ENCODE measurements at regions not wholly inside any gene's neighbourhood (a gene's known extent, or its start where the extent isn't known, plus 50 kb on each side); places are given as distances from the start of the nearest gene placed in this dataset.
A peak's percentile ranks its signal among the peaks of the same experiment; 100 is the strongest.

DNA sequence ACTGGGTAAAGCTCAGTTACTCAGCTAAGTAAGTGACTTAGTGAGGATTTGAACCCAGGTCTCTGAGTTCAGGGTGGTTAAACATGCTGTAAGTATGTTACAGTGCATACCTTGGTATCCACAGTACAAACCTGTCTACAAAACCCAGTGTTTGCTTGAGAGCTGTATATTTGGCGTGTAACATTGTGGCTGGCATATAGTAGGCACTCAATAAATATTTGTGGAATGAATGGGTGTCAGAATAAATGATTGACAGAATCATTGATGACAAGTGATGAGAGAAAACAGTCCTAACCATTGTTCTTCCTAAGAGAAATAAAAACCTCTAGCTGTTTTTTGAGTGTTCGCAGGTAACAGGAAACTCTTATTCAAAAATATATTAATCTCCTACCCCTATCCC lies 79.7 kb upstream of the BCOR start:
- ATAC-seq (ENCODE audit: low FRiP score) = no peak
- DNase-seq (ENCODE audit: low spot score) = no peak
- TF ChIP-seq, protein P1, sequence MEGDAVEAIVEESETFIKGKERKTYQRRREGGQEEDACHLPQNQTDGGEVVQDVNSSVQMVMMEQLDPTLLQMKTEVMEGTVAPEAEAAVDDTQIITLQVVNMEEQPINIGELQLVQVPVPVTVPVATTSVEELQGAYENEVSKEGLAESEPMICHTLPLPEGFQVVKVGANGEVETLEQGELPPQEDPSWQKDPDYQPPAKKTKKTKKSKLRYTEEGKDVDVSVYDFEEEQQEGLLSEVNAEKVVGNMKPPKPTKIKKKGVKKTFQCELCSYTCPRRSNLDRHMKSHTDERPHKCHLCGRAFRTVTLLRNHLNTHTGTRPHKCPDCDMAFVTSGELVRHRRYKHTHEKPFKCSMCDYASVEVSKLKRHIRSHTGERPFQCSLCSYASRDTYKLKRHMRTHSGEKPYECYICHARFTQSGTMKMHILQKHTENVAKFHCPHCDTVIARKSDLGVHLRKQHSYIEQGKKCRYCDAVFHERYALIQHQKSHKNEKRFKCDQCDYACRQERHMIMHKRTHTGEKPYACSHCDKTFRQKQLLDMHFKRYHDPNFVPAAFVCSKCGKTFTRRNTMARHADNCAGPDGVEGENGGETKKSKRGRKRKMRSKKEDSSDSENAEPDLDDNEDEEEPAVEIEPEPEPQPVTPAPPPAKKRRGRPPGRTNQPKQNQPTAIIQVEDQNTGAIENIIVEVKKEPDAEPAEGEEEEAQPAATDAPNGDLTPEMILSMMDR (IDR thresholded peaks at IDR 0.05) = no peak

DNA sequence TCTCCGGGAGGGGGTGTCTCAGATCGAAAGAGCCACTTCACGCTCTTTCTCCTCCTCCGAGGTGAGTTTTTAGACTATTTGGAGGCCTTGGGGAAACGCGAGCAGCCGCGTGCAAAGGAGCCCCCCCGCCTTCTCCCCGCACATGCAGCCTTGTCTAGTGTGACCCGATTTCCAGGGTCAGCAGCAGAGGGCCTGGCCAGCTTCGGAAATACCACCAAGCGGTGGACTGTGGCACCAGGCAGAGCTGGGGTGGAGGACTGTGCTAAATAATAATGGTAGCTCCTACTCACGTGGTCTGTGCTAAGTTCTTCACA lies 79.3 kb upstream of the BCOR start:
- DNase-seq (ENCODE audit: low spot score) (no peak), ATAC-seq (ENCODE audit: low FRiP score) (no peak)
- TF ChIP-seq, protein P1 (IDR thresholded peaks at IDR 0.05) = no peak

DNA sequence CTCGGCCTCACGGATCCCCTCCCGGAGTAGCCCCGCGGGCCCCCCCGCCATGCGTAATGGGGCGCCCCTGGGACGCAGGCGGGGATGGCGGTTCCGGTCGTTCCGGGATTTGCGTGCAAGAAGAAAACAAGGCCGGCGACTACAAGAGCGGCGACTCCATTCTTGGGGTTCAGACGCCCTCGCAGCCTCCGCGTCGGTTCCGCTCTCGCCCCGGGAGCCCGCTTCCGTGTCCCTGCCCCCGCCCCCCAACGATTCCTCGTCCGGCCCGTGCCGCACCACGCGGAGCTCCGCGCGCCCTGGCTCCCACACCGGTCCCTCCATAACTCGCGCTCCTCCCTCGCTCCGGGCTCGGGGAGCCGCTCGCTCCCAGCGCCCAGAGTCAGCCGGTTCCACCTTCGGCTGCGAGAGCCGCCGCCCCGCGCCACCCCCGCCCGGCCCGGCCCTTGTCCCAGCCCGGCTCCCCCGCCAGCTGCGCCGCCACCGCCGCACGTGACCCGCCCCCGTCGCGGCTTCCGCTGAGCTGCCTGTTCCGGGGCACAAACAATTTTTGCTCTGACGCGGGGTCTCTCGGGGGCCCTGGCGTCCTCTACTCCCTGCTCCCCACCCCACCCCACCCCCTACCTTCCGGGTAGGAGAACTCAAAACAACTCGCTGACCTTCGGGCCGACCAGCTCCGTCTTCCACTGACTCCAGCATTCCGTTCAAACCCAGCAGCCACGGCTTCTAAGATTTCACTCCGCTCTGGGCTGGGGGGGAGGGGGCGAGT lies 78.8 kb upstream of the BCOR start:
- ATAC-seq (ENCODE audit: low FRiP score) (peak; percentile 29), DNase-seq (ENCODE audit: low spot score) (no peak)
- TF ChIP-seq, protein P1 (IDR thresholded peaks at IDR 0.05) = no peak

DNA sequence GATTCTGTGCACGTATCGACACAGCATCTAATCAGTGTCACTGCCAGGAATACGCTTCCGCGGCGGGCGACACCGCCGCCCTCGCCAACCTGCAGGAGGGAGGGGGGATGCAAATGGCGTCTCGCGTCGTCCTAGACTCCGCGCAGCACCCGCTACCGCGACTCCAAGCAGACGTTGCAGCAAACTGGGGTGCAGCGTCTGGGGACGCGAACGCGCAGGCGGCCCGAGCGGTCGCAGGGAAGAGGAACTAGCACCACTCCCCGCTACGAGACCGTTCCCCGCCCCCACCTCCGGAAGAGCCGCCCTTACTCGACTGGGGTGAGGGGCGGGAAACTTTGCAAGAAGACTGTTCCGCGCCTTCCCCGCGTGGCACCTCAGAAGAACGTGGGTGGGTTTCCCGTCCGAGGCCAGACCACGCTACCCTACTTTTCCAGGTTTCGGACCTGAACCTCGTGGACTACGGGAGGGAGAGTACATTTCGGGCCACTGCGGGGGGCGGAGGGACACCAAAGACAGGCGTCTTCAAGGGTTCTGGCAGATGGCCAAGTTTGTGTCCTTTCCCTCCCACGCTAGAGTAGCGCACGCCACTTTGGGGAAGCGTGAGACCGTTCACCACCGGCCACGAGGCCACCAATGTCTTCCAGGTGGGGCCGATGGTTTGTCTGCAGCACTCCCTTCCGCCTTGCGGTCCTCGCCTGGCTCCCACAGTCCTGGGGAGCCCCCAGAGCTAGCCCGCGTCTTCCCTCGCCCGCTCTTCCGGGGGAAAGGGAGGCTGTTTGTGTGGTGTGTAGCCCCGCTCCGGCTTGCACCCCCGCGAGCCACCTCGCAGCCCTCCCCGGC lies 78.0 kb upstream of the BCOR start:
- peak; percentile 36 for ATAC-seq (ENCODE audit: low FRiP score)
- DNase-seq (ENCODE audit: low spot score) = no peak
- TF ChIP-seq, protein P1 (IDR thresholded peaks at IDR 0.05) = no peak

DNA sequence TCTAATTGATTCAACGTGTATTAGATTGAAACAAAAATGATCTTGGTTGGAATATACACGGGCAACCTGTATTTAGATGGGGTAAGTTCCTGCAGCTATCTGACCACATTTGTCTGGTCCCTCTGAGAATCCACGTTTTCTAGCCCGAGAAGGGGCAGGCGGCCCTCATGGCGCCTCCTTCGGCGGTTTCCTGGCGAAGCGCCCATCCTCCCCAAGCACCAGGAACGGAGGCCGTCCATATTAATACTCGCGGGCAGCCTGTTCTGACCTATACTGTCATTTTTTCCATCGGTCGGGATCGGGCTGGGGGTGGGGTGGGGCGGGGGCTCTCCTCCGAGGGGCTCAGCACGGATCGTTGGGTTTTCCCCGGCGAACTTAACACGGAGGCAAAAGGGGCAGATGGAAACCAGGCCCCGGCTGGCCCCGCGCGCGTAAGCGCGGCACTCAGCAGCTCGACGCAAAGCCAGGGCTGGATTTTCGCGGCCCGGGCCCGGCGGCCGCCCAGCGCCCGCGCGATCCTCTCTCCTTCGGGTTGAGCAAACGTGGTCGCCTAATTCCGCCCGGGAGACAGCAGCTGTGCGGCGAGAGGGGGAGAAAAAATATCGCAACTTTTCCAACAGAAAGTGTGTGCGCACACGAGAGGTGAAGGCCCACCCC lies 77.2 kb upstream of the BCOR start:
- no peak for DNase-seq (ENCODE audit: low spot score)
- ATAC-seq (ENCODE audit: low FRiP score) = peak; percentile 13

DNA sequence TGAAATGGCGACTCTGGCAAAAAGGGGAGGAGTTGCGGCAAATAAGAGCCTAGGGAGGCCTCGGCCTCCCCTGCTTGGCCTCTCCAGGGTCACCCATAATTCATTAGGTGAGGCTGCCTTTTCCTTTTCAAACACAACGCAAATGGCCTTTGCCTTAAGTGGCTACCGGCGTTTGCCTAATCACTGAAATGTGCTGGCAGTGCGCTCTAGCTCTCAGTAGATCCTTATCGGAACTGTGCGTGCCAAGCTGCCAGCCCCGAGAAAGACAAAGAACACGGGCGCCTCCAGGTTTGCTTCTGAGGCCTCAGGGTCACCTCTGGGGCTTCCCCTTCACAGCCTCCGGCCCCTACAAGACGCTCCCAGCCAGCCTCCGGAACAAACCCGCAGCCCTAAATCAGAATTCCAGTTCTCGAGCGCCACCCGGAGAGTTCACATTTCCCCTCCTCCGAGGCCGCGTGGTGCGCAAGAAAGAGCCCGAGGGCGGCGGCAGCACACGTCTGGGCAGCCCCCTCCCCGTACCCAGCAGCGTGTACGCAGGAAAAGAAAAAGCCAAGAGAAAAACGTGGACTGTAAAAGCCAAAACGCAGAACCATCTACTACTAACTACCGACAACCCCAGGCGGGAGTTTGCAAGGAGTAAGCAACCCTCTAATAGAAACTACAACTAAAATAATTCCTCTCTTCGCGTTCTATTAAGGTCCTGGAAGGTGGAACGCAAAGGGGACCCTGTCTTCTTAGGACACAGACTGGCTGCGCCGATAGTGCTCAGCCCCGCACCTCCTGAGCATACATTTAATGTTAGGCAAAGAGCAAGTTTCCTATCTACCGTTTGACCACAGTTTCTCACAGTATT lies 76.5 kb upstream of the BCOR start:
- ATAC-seq (ENCODE audit: low FRiP score) (no peak), DNase-seq (ENCODE audit: low spot score) (no peak)
- TF ChIP-seq, protein P1 (IDR thresholded peaks at IDR 0.05) = no peak

More for the DNA sequence above, 77.2 kb upstream of the BCOR start:
- TF ChIP-seq, protein P1 (IDR thresholded peaks at IDR 0.05) = no peak
